HG02840 (cell line): ENCODE measurements at regions not wholly inside any gene's neighbourhood (a gene's known extent, or its start where the extent isn't known, plus 50 kb on each side); places are given as distances from the start of the nearest gene placed in this dataset.
"Not testable (repeated sequence)": the region's sequence is repeated elsewhere in the genome, so short reads cannot be mapped to it uniquely, and the experiment has no call there.

Experiments
- ATAC-seq: cut with Tn5 transposase; IDR thresholded peaks from one replicate; pipeline ENCODE4 v1.9.1; 2021; ENCODE audit warnings: mild to moderate bottlenecking, moderate library complexity, moderate number of reproducible peaks; ENCODE audit not compliant: unreplicated experiment, low FRiP score

DNA sequence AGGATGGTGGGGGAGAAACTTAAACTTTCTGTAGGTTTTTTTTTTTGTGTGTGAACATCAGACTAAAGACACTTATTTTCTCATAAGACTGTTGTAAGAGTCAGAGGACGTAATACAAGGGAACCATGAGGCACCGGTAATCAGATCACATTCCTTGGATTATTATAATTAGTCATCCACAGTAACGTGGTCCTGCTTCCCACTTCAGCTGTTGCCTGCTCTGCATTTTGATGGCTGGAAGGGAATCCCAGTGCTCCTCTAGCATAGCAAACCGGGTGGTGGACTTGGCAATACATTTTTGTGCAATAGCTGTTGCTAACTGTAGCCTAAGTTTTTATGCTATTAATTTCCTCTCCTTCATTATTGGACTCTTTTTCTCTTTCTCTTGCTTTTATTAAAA is 294.8 kb downstream of the NR2F2 start:
- no peak for ATAC-seq

DNA sequence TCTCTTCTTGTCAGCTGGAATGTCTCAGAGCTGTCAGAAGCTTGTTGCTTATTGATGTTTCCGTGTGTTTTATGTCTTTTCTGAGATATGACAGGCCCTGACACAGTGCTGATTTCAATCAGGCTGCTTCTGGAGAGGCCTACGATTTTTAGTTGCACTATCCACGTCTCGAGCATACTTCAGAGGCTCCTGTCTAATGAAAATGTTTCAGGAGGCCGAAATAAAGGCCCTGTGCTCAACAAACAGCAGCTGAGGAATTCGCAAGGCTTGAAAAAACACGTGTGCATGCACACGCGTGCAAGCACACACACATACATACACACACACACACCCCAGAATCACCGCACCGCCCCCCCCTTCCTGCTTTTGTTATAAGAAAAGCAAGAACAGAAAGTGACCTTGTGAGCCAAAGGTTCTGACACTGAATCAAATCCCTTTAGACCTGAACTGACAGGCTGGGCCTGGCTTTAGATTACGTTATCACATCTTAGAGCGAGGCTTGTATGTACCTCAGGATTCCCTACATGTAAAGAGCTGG is 296.6 kb downstream of the NR2F2 start:
- no peak for ATAC-seq

DNA sequence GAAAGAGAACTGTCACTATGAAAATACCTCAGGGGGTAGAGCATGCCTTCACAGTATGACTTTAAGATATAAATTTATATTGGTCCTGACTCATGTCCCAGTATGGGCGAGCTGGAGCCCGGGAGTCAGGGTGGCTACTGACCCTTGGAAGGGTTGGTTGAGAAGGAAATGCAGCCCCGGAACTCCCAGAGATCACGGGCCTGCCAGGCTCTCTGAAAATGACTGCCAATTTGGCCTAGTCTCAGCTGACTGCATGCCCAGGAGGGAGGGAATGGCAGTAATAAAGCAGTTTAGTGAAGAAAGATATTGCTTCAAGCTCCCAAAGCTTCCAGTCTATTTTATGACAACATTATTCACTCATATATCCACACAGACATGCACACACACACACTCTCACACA is 299.0 kb downstream of the NR2F2 start:
- no peak for ATAC-seq

DNA sequence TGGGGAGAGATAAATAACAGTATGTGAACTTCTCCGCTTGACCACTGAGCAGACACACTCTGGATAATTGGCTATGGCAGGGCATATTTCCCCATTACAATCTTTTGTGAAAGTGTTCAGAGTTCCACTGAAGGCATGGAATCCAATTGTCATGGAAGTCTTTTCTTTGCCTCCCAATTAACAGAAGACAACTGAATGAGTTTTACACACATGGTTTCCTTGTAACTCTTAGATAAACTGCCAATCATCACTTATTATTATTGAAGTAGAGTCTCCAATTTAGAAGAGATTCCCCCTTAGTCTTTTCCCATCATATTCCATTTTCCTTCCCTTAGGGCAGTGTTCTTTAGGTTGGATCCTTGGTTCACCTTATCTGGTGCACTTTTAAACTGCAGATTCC is 308.3 kb downstream of the NR2F2 start:
- no peak for ATAC-seq

DNA sequence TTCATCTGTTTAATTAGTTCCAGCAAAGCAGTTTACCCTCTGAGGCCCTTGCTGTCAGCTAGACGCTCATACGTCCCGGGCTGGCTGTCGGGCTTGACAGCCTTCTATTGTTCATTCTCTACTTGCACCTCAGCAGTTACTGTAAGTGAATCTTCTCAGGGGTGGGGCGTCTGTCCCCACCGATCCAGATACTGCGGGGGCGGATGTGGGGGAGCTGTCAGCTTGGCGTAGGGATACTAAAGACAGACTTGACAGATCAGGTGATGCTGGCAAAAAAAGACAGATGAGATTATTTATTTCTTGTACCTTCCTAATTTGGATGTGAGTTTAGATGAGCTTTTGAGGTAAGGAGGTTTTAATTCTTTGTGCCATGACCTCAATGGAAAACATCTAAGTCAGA is 315.3 kb downstream of the NR2F2 start:
- no peak for ATAC-seq

DNA sequence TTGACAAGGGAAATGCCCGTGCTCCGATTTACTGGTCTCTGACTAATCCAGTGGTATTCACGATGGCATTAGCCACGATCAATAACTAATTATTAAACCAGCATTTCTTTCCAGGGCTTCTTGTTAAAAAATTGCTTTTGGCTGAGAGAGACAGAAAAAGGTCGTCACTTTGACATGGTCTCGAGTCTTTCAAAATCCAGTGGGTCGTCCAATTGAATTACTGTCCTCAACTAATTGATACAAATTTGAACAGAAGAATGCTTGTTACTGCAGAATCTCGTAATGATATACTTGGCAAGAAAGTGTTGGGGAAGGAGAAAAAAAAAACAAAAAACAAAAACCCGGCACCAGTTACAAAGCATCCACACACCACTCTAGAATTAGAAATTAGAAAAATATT is 318.4 kb downstream of the NR2F2 start:
- ATAC-seq, result no peak

DNA sequence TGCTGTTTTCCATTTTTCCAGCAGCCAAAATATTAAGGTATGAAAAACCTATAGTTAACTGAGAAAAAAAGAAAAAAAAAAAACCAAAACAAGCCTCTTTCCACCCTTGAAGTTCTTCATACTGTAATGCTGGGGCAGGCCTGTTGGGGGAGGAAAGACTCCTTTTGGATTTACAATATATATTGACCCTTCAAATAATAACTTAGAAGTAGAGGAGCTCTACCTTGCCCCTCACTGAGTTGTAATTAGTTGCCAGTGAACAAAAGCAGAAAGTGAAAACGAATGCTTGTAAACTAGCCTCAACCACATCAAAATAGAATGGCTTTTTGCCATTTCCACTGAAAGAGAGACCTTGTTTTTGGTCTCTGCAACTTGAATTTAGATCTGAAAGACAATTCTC is 326.6 kb downstream of the NR2F2 start:
- no peak for ATAC-seq

DNA sequence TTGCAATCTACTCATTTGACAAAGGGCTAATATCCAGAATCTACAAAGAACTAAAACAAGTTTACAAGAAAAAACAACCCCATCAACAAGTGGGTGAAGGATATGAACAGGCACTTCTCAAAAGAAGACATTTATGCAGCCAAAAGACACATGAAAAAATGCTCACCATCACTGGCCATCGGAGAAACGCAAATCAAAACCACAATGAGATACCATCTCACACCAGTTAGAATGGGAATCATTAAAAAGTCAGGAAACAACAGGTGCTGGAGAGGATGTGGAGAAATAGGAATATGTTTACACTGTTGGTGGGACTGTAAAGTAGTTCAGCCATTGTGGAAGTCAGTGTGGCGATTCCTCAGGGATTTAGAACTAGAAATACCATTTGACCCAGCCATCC is 336.5 kb downstream of the NR2F2 start:
- ATAC-seq, result not testable (repeated sequence)

DNA sequence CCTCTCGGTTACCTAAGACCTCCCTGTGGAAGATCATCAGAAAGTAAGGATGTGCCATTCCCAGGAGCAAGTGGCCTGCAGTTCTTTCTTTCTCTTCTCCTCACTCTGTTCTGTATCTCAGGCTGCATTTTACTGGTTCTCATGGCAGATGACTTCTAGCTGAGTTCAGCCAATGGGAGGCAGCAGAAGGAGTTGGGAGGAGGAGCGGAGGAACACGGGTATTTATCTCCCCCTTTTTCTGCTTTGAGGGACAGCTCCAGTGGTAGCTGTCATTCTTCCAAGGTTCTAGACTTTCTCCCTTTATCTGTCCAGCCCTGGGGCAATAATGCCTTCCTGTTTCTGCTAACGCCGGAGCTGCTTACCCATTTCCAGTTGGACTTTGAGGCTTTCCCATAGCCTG is 339.9 kb downstream of the NR2F2 start:
- ATAC-seq, result no peak

DNA sequence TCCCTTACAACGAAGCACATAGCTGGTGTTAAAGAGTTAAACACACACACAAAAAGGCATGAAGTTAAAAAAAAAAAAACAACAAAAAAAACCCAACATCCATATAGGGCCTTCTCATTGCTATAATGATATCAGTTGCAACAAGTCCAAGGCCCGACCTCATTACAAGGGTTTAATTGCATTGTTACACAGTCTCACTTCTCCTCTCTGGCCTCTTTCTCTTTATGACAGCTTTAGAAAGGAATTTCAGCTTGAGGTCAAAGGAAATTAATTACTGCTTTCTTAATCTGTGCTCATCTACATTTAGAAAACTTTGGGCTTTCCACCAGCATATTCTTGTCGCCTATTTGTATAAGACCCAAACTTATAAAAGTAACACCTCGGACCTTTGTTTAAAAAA is 342.1 kb downstream of the NR2F2 start:
- ATAC-seq, result no peak

DNA sequence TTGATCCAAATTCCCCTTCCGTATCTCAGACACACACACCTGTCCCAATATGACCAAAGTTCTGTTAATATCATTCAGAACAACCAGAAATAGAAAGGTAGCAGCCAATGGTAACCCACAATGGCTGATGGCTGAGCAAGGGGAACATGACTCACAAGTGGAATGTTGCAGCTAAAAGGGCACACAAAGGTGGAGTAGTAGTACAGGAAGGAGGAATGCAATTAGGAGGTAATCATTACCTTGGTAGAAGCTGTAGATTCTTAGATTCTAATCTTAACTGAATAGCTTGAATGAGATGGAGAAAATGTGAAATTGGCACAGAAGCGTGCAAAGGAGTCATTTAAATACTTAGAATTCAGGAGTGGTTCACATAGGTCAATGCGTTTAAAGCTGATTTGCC is 347.9 kb downstream of the NR2F2 start:
- ATAC-seq, result no peak

DNA sequence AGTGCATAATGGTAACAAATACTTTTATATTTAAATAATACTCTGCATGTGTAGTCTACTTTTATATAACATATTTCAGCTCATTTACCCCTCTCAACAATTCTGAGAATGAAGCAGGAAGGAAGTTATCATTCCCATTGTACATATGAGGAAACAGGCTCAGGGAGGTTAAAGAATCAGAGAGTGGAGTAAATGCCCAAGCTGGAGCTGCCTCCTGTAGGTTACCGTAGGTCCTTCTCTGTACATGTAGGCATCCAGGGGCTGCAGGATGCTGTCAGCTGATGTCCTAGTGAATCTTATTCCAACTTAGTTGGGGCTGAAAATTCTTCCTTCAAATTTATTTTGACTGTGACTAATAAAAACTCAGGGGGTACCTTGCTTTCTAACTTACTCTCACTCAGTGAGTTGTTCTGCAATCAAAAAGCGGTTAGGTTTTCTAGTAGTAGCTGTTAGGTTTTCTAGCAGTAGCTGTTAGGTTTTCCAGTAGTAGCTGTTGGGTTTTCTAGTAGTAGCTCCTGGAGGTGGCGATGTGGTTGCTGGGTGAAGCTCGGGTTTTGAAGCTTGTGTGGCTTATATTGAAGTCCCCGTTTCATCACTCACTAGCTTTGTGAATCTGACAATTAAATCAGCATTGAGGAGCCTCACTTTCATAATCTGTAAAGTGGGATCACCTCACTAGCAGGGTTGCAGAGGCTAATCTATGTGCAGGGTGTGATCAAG is 357.0 kb downstream of the NR2F2 start:
- no peak for ATAC-seq

DNA sequence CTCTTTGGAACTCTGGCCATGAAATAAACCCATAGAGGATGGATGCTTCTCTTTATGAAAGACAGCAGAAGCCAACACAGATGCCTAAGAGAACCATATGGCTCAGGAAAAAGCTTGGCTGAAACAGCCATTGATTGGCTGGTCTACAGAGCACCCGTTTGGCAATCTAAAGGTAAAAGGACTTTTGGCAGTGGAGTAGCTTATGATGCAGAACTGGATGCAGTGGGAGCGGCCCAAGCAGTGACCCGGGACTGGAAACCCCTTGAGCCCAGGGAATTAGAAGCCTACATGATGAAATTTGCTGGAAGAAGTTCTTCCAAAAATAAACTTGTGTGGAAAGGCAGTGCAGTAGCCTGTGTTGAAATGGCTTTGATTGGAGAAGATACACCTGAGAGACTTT is 360.2 kb downstream of the NR2F2 start:
- no peak for ATAC-seq

DNA sequence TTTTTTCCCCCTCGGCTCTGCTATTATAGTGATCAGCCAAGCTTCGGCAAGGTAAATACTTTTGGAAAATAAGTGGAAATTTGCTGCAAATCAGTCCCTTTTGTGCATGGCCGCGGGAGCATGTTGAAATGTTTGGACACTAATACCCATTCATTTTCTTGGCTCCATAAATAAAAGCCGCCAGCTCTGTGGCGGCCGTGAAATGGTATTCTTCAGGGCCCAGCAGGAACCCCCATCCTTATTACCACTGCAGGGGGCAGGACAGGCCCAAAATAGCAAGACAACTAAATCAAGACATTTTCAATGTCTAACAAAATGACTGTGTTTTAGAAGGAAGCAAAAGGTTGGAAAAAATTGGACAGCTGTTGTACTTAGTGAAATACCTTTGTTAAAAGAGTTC is 362.3 kb downstream of the NR2F2 start:
- no peak for ATAC-seq

DNA sequence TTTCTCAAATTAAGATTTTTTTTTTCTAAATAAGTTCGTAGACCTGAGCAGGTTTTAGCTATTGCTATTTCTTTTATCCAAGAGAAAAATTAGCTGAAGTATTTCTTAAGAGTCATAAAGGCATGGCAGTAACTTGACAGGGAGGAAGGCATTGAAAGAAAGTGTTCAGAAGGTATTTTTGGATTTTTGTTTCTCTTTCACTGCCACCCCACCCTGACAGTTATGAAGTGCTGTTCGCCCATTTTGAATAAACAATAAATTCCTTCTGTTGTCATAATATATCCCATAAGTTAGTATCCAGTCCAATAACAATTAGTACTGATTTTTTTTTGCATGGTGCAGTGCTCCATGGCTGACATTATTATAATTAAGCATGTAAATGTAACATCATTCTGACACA is 363.0 kb downstream of the NR2F2 start:
- no peak for ATAC-seq

DNA sequence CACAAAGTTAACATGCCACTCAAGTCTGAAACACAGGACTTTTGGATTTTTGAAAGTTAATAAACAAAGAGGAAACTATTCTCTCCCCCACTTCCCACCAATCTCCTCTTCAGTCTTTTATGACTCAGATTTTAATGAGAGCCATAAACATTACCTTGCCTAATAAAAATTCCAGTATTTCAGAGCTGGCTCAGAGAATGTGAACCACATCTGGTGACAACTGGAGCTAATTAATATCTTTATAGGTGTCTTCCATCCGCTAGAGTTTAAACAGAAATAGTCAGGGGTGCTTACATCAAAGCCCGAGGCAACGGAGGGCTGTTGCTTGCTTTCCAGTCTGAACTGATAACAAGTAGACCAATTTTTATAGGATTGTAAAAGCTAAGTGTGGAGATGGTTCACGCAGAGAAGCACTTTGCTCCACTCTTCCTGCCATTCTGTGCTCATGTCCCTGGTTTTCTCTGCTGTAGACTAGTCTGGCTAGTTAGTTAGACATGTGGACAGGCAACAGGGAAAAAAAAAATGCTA is 363.6 kb downstream of the NR2F2 start:
- no peak for ATAC-seq

DNA sequence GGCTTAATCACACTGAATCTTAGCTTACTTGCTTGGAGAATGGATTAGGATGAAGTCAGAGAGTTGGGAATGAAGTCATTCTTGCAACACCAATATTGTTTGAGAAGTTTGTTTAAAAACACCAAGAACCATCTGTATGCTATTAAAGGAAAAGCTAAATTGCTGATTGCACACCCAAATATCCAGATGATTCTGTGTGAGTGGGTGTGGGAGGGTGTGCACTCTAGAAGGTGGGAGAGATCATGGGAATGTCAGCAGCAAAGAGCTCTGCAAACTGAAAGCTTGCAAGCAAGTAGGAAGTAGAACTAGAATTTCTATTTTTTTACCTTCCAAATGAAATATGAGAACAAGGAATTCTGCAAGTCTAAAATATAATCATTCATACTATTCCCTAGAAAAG is 364.9 kb downstream of the NR2F2 start:
- no peak for ATAC-seq

DNA sequence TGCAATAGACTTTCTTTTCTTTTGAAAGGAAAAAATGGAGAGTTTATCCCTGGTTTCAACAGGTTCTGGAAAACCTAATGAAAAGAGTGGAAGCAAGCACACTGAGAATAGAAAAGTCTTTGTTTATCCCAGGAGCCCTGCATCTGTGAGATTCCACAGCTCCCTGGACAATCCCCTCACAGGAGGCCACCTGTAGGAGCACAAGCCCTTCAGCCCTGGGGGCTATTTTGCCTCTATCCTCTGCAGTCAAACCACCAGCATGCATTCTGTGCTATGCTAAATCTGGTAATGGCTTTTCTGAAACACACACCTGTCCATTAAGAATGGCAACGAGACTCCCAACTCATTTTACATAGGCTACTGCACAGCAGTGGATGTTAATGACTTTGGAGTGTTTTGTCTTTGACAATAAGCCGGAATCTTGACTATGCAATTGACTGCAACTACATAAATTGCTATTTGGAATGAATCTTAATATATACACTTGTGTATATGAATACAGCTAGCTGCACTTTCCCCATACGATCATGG is 369.4 kb downstream of the NR2F2 start:
- no peak for ATAC-seq

DNA sequence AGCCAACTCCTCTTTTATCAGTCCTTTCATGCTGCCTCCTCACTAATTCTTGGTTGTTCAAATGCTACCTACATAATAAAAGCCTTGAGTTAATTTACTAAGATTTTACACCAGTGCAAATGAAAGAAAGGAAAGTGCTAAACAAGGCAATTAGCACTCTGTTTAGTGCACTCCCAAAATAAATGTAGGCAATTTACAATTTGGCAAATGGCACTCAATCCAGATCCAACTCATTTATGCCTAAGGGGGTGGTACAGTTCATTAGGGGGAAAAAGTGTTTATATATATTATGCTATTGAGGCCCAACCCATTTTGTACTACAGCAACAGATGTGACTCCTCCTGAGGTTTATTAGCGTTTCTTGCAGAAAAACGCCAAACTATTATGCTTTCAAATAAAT is 370.1 kb downstream of the NR2F2 start:
- ATAC-seq, result no peak

DNA sequence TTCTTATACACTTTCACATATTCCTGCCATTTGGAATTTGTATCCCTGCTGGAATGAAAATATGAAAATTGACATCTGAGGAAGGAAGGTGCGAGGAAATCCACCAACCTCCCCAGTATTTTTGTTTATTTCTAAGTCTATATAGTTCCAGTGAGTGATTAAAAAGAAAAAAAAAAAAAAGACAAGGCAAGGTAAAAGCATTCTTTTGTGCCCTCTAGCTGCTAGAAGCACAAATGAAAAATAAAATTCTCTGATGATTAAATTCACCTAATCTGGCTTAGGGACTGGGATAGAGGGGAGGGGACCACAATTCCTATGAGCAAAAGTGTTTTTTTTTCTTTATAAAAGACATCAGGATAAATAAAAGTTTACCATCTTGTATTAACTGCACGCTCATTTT is 370.9 kb downstream of the NR2F2 start:
- ATAC-seq, result no peak

DNA sequence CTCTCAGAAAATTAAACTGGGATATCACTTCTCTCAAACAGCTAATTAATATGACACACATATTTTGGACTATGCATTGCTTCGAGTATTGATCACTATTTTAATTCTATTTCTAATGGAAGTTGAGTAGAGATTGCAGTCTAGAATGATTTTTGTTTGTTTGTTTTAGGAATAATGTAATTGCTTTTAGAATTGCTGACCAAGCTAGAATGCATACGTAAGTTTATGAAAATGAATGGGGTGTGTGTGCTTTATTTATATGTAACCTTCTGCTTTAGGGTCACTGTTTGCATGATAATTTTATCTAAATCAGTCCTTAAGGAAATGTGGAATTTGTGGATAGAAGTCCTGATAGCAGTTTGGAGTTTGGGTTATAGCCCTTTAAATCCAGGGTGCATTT is 371.4 kb downstream of the NR2F2 start:
- no peak for ATAC-seq

DNA sequence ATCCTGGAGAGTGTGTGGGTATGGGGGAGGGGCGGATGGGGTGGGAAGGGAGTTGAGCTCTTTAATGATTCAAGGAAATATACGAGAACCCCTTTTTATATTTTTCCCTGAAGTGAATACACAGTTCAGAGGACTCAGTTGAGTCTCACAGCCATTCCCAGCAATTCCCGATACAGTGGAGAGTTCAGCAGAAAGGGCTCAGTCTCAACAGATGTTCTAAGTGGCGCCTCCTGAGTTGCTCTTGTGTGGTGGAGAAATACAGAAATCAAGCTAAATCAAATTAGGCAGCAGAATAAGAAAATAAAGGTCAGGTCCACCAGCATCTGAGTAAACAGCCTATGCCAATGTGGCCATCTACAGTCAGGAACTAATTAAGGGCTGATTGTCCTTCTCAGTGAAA is 372.1 kb downstream of the NR2F2 start:
- ATAC-seq, result no peak
